Trophoblast cell (in vitro differentiated cells and primary cell): ENCODE measurements at regions not wholly inside any gene's neighbourhood (a gene's known extent, or its start where the extent isn't known, plus 50 kb on each side); places are given as distances from the start of the nearest gene placed in this dataset.

Experiments
- DNase-seq, 2 donors: peaks; one replicate each; pipeline ENCODE4 v3.0.0-alpha.2; 2016
- H2AFZ ChIP-seq: 2 replicates; pipeline ENCODE4 v1.6.1; 2013; ENCODE audit warnings: low read length, moderate library complexity, mild to moderate bottlenecking; ENCODE audit not compliant: insufficient read depth, poor library complexity
- H2AK5ac ChIP-seq: 2 replicates; pipeline ENCODE4 v1.6.1; 2013; ENCODE audit warnings: mild to moderate bottlenecking, low read length
- H2BK120ac ChIP-seq: 2 replicates; pipeline ENCODE4 v1.6.1; 2013; ENCODE audit warnings: low read length, mild to moderate bottlenecking, moderate library complexity; ENCODE audit not compliant: insufficient read depth, poor library complexity
- H2BK12ac ChIP-seq: 2 replicates; pipeline ENCODE4 v1.6.1; 2013; ENCODE audit warnings: mild to moderate bottlenecking, low read length, moderate library complexity
- H2BK5ac ChIP-seq: 2 replicates; pipeline ENCODE4 v1.6.1; 2013; ENCODE audit warnings: low read length, low read depth, moderate library complexity, mild to moderate bottlenecking; ENCODE audit not compliant: poor library complexity
- H3K14ac ChIP-seq: 2 replicates; pipeline ENCODE4 v1.6.1; 2013; ENCODE audit warnings: mild to moderate bottlenecking, low read length
- H3K18ac ChIP-seq: 2 replicates; pipeline ENCODE4 v1.6.1; 2013; ENCODE audit warnings: mild to moderate bottlenecking, low read length
- H3K23ac ChIP-seq: 2 replicates; pipeline ENCODE4 v1.6.1; 2013; ENCODE audit warnings: low read length
- H3K27ac ChIP-seq: 2 replicates; pipeline ENCODE4 v1.5.1; 2013; ENCODE audit warnings: low read depth, mild to moderate bottlenecking, inconsistent platforms, low read length, moderate library complexity
- H3K27me3 ChIP-seq: 2 replicates; pipeline ENCODE4 v1.6.1; 2013; ENCODE audit warnings: inconsistent platforms, mild to moderate bottlenecking, low read length, moderate library complexity; ENCODE audit not compliant: insufficient read depth
- H3K36me3 ChIP-seq, 2 experiments: 1 replicate in 1 of 2; 2 replicates in 1 of 2; pipeline ENCODE4 v1.6.1; 2013; ENCODE audit warnings: low read length in 2 of 2, mild to moderate bottlenecking in 2 of 2, moderate library complexity in 1 of 2; ENCODE audit not compliant: insufficient read depth in 2 of 2, control insufficient read depth in 1 of 2
- H3K4ac ChIP-seq: 2 replicates; pipeline ENCODE4 v1.6.1; 2013; ENCODE audit warnings: low read depth, mild to moderate bottlenecking, low read length, moderate library complexity
- H3K4me1 ChIP-seq, 2 experiments: 1 replicate in 1 of 2; 2 replicates in 1 of 2; pipeline ENCODE4 v1.6.1; 2013; ENCODE audit warnings: low read length in 2 of 2, mild to moderate bottlenecking in 2 of 2, moderate library complexity in 1 of 2; ENCODE audit not compliant: insufficient read depth in 2 of 2, control insufficient read depth in 1 of 2
- H3K4me2 ChIP-seq: 2 replicates; pipeline ENCODE4 v1.6.1; 2013; ENCODE audit warnings: inconsistent platforms, mild to moderate bottlenecking, low read length, moderate library complexity
- H3K4me3 ChIP-seq: 2 replicates; pipeline ENCODE4 v1.5.1; 2013; ENCODE audit warnings: mild to moderate bottlenecking, low read depth, low read length, inconsistent platforms
- H3K79me1 ChIP-seq: one replicate; pipeline ENCODE4 v1.6.1; 2013; ENCODE audit warnings: low read length
- H3K79me2 ChIP-seq: 2 replicates; pipeline ENCODE4 v1.6.1; 2013; ENCODE audit warnings: low read length, mild to moderate bottlenecking; ENCODE audit not compliant: control insufficient read depth, insufficient read depth, poor library complexity
- H3K9ac ChIP-seq: 2 replicates; pipeline ENCODE4 v1.6.1; 2013; ENCODE audit warnings: mild to moderate bottlenecking, low read length
- H3K9me3 ChIP-seq: 2 replicates; pipeline ENCODE4 v1.6.1; 2013; ENCODE audit warnings: low read depth, mild to moderate bottlenecking, control low read depth, inconsistent platforms, low read length; ENCODE audit not compliant: insufficient read depth
- H4K12ac ChIP-seq: 2 replicates; pipeline ENCODE4 v1.6.1; 2013; ENCODE audit warnings: low read depth, mild to moderate bottlenecking, low read length, moderate library complexity
- H4K8ac ChIP-seq: 2 replicates; pipeline ENCODE4 v1.6.1; 2013; ENCODE audit warnings: low read depth, mild to moderate bottlenecking, low read length, moderate library complexity
- H4K91ac ChIP-seq: one replicate; pipeline ENCODE4 v1.6.1; 2013; ENCODE audit warnings: low read depth, mild to moderate bottlenecking, low read length, moderate library complexity
- WGBS: extraction: QIAGEN DNeasy Blood & Tissue Kit; methylation state at CpG from one replicate; pipeline ENCODE4 v1.1.7; 2013; ENCODE audit warnings: missing lambda C conversion rate; ENCODE audit not compliant: insufficient read length, insufficient coverage; ENCODE audit errors: extremely low coverage; 5-methylcytosine and 5-hydroxymethylcytosine counted together

GRCh38 chr3:168989396-168989795 is 674.1 kb downstream of the MECOM start:
- no peak overlapping the region for H3K27ac ChIP-seq
- peaks cover 0 to 2% of the 10 kb centered on the region in 2 experiments for H3K36me3 ChIP-seq
- H3K79me1 ChIP-seq: no peaks in the 10 kb centered on the region
- no peaks in the 10 kb centered on the region for H3K27me3 ChIP-seq
- no CpG with 5 or more reads among the region's 5 CpGs for WGBS
- no peak overlapping the region for H3K4me3 ChIP-seq
- H3K23ac ChIP-seq: no peak overlapping the region
- no peak overlapping the region for H3K4me2 ChIP-seq
- no peak overlapping the region for H2AK5ac ChIP-seq
- no peak overlapping the region for H2BK12ac ChIP-seq
- H4K12ac ChIP-seq: no peak overlapping the region
- H3K9ac ChIP-seq: no peak overlapping the region
- H3K14ac ChIP-seq: no peak overlapping the region
- no peak for DNase-seq
- no peaks in the 10 kb centered on the region for H3K4me1 ChIP-seq
- H4K91ac ChIP-seq: no peak overlapping the region
- no peak overlapping the region for H2BK120ac ChIP-seq
- H2BK5ac ChIP-seq: no peak overlapping the region
- no peak overlapping the region for H2AFZ ChIP-seq
- H3K79me2 ChIP-seq: no peaks in the 10 kb centered on the region
- H3K18ac ChIP-seq: no peak overlapping the region
- H3K9me3 ChIP-seq: no peaks in the 10 kb centered on the region
- no peak overlapping the region for H4K8ac ChIP-seq
- no peak overlapping the region for H3K4ac ChIP-seq

GRCh38 chr3:168988853-168989252 is 674.7 kb downstream of the MECOM start:
- Histone ChIP-seq H3K9ac (no peak overlapping the region), H3K9me3 (no peaks in the 10 kb centered on the region), H4K12ac (no peak overlapping the region), H3K36me3 (peaks cover 0 to 2% of the 10 kb centered on the region in 2 experiments), H2AK5ac (no peak overlapping the region), H3K79me2 (no peaks in the 10 kb centered on the region), H2BK120ac (no peak overlapping the region), H3K27ac (no peak overlapping the region), H3K4me1 (no peaks in the 10 kb centered on the region), H3K27me3 (no peaks in the 10 kb centered on the region), H3K14ac (no peak overlapping the region), H3K4ac (no peak overlapping the region), H3K79me1 (no peaks in the 10 kb centered on the region), H2BK12ac (no peak overlapping the region), H2AFZ (no peak overlapping the region), H4K91ac (no peak overlapping the region), H4K8ac (no peak overlapping the region), H3K4me2 (no peak overlapping the region), H3K18ac (no peak overlapping the region), H3K23ac (no peak overlapping the region), H3K4me3 (no peak overlapping the region), H2BK5ac (no peak overlapping the region)
- no CpG with 5 or more reads among the region's 1 CpG for WGBS
- DNase-seq: no peak

GRCh38 chr3:168984872-168985271 is 678.6 kb downstream of the MECOM start:
- H3K18ac ChIP-seq: no peak overlapping the region
- no peaks in the 10 kb centered on the region for H3K4me1 ChIP-seq
- H3K27me3 ChIP-seq: no peaks in the 10 kb centered on the region
- no peak overlapping the region for H3K4ac ChIP-seq
- H3K9me3 ChIP-seq: no peaks in the 10 kb centered on the region
- no peaks in the 10 kb centered on the region for H3K79me1 ChIP-seq
- H2AK5ac ChIP-seq: no peak overlapping the region
- no peak overlapping the region for H3K4me2 ChIP-seq
- no peak overlapping the region for H2BK12ac ChIP-seq
- no peak overlapping the region for H4K91ac ChIP-seq
- H3K79me2 ChIP-seq: no peaks in the 10 kb centered on the region
- DNase-seq: no peak
- H2AFZ ChIP-seq: no peak overlapping the region
- no peak overlapping the region for H3K27ac ChIP-seq
- no peak overlapping the region for H3K14ac ChIP-seq
- no peak overlapping the region for H3K23ac ChIP-seq
- H3K36me3 ChIP-seq: peaks cover 0 to 2% of the 10 kb centered on the region in 2 experiments
- H4K12ac ChIP-seq: no peak overlapping the region
- no peak overlapping the region for H3K9ac ChIP-seq
- H2BK120ac ChIP-seq: no peak overlapping the region
- H3K4me3 ChIP-seq: no peak overlapping the region
- no peak overlapping the region for H4K8ac ChIP-seq
- no peak overlapping the region for H2BK5ac ChIP-seq
- no CpG with 5 or more reads among the region's 1 CpG for WGBS

GRCh38 chr3:168983046-168983445 is 680.5 kb downstream of the MECOM start:
- no peaks in the 10 kb centered on the region for H3K36me3 ChIP-seq
- H2AFZ ChIP-seq: no peak overlapping the region
- no peak overlapping the region for H3K4me2 ChIP-seq
- H3K9me3 ChIP-seq: no peaks in the 10 kb centered on the region
- H3K4me3 ChIP-seq: no peak overlapping the region
- no peaks in the 10 kb centered on the region for H3K27me3 ChIP-seq
- DNase-seq: no peak
- no peak overlapping the region for H4K91ac ChIP-seq
- H2AK5ac ChIP-seq: no peak overlapping the region
- H3K9ac ChIP-seq: no peak overlapping the region
- no peak overlapping the region for H2BK12ac ChIP-seq
- H4K12ac ChIP-seq: no peak overlapping the region
- H3K18ac ChIP-seq: no peak overlapping the region
- H3K79me2 ChIP-seq: no peaks in the 10 kb centered on the region
- no peak overlapping the region for H3K27ac ChIP-seq
- H3K4ac ChIP-seq: no peak overlapping the region
- no peak overlapping the region for H4K8ac ChIP-seq
- no peak overlapping the region for H2BK120ac ChIP-seq
- H3K79me1 ChIP-seq: no peaks in the 10 kb centered on the region
- WGBS: no CpG with 5 or more reads among the region's 1 CpG
- no peak overlapping the region for H3K23ac ChIP-seq
- H3K14ac ChIP-seq: no peak overlapping the region
- no peaks in the 10 kb centered on the region for H3K4me1 ChIP-seq
- H2BK5ac ChIP-seq: no peak overlapping the region
